MCF 10A (cell line): ENCODE measurements at regions not wholly inside any gene's neighbourhood (a gene's known extent, or its start where the extent isn't known, plus 50 kb on each side); places are given as distances from the start of the nearest gene placed in this dataset.

Experiments
- BruUV-seq: library from RNA; stranded (reverse); fragments of 400-500 nt; replicated peaks from 2 replicates; lab custom pipeline; 2021; lab: Mats Ljungman, UMichigan
- CTCF ChIA-PET: fragments of 300-600 bp; sonication (Branson Sonifier 250); formaldehyde crosslinking; extraction: SDS; loops from one replicate; lab custom pipeline; 2021; ENCODE audit warnings: antibody characterized with exemption, inconsistent platforms; lab: Yijun Ruan, JAX
- POLR2A ChIA-PET: fragments of 300-600, 350-650 bp; sonication (Branson Sonifier 250); formaldehyde crosslinking; extraction: SDS; loops from one replicate; lab custom pipeline; 2020; ENCODE audit warnings: antibody characterized with exemption, inconsistent platforms; lab: Yijun Ruan, JAX
- DNase-seq: peaks from one replicate; pipeline ENCODE4 v3.0.0-alpha.2; 2018; ENCODE audit not compliant: unreplicated experiment
- H3K27ac Mint-ChIP-seq: one replicate; pipeline ENCODE4 v1.8.0; 2022; ENCODE audit warnings: mild to moderate bottlenecking, low read depth, mixed read lengths; ENCODE audit not compliant: unreplicated experiment
- H3K27me3 Mint-ChIP-seq: one replicate; pipeline ENCODE4 v1.8.0; 2022; ENCODE audit warnings: mixed read lengths; ENCODE audit not compliant: insufficient read depth, unreplicated experiment
- H3K36me3 Mint-ChIP-seq: one replicate; pipeline ENCODE4 v1.8.0; 2022; ENCODE audit warnings: mild to moderate bottlenecking, moderate library complexity, mixed read lengths; ENCODE audit not compliant: insufficient read depth, unreplicated experiment
- H3K4me1 Mint-ChIP-seq: one replicate; pipeline ENCODE4 v1.8.0; 2022; ENCODE audit warnings: mixed read lengths; ENCODE audit not compliant: insufficient read depth, unreplicated experiment
- H3K4me3 Mint-ChIP-seq: one replicate; pipeline ENCODE4 v1.8.0; 2022; ENCODE audit warnings: mild to moderate bottlenecking, moderate library complexity, mixed read lengths; ENCODE audit not compliant: unreplicated experiment
- H3K9me3 Mint-ChIP-seq: one replicate; pipeline ENCODE4 v1.8.0; 2022; ENCODE audit warnings: mixed read lengths; ENCODE audit not compliant: unreplicated experiment
- intact Hi-C: fragments of 100-400 bp; cut with micrococcal nuclease; formaldehyde crosslinking; loops from 2 replicates; pipeline ENCODE4 v1.14.1; 2022
- TF ChIP-seq, protein P1 (sequence below): fragments of 200-600 bp; IDR thresholded peaks from one replicate; pipeline ENCODE4 v1.8.0; 2022; ENCODE audit warnings: antibody characterized with exemption, mild to moderate bottlenecking; ENCODE audit not compliant: unreplicated experiment

DNA sequence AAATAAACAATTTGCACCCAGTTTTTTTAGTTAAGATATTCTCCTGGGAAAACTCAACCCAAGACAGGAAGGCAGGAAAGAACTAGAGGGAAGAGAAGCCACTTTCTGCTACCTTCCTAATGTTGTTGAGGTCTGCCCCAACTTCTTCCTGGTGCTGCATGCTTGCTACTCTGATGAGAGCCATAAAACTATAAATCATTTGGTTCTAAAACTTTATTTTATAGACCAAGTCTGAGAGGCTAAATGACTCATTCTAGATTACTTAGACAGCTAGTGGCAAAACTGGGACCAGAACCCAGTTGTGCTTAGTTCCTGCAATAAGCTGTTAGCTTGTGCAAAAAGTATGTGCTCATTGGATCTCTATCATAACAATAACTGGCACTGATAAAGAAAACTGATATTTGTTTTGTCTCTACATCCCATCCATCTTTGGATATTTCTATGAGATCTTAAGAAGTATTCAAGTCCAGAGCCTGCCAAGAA lies 344.9 kb upstream of the SLC14A2 start:
- Mint-ChIP-seq H3K27me3 (peaks cover 26% of the 10 kb centered on the region), H3K36me3 (no peaks in the 10 kb centered on the region), H3K9me3 (peaks cover 7% of the 10 kb centered on the region), H3K4me1 (no peaks in the 10 kb centered on the region), H3K27ac (no peak overlapping the region), H3K4me3 (no peak overlapping the region)
- POLR2A ChIA-PET, result interaction anchor here (0.6 kb wide), 1 partner anchor 88 kb away, joined by 3 read pairs; no protein-coding TSS in a partner anchor
- DNase-seq, result no peak
- no TSS peak for BruUV-seq
- TF ChIP-seq, protein P1, sequence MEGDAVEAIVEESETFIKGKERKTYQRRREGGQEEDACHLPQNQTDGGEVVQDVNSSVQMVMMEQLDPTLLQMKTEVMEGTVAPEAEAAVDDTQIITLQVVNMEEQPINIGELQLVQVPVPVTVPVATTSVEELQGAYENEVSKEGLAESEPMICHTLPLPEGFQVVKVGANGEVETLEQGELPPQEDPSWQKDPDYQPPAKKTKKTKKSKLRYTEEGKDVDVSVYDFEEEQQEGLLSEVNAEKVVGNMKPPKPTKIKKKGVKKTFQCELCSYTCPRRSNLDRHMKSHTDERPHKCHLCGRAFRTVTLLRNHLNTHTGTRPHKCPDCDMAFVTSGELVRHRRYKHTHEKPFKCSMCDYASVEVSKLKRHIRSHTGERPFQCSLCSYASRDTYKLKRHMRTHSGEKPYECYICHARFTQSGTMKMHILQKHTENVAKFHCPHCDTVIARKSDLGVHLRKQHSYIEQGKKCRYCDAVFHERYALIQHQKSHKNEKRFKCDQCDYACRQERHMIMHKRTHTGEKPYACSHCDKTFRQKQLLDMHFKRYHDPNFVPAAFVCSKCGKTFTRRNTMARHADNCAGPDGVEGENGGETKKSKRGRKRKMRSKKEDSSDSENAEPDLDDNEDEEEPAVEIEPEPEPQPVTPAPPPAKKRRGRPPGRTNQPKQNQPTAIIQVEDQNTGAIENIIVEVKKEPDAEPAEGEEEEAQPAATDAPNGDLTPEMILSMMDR, result no peak
- intact Hi-C loops, result no loop called here
- CTCF ChIA-PET, result interaction anchor here (1.1 kb wide), 3 partner anchors 12 to 113 kb away, joined by 3 to 7 read pairs (median 3); no protein-coding TSS in a partner anchor

DNA sequence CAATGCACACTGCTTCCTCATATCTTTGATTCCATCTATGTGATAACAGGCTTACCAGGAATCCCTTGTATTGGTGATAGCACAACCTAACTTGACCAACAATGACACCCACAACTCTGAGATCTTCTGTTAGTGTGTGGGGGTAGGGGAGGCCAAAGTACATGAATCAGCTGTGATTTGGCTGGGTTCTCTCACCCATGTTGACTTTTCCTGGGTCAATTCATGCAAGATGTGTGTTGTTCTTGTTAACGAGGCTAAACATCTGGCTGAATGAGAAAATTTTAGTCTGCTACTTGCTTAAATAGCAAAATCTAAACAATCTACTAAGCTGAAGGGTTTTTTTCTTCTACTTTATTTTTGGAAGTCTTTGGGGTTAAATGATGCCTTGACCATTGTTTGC lies 341.2 kb upstream of the SLC14A2 start:
- H3K4me1 Mint-ChIP-seq, result no peaks in the 10 kb centered on the region
- peaks cover 7% of the 10 kb centered on the region for H3K9me3 Mint-ChIP-seq
- no peaks in the 10 kb centered on the region for H3K36me3 Mint-ChIP-seq
- no peak for DNase-seq
- peaks cover 16% of the 10 kb centered on the region for H3K27me3 Mint-ChIP-seq
- intact Hi-C loops, result loop anchor here (2.0 kb wide), 1 partner anchor 167 kb away; no protein-coding TSS in a partner anchor
- H3K27ac Mint-ChIP-seq, result no peak overlapping the region
- no TSS peak for BruUV-seq
- TF ChIP-seq, protein P1, result no peak
- CTCF ChIA-PET, result interaction anchor here (0.7 to 6.5 kb wide), 8 partner anchors 12 to 669 kb away, joined by 3 to 138 read pairs (median 4); no protein-coding TSS in a partner anchor
- H3K4me3 Mint-ChIP-seq, result no peak overlapping the region
- POLR2A ChIA-PET, result interaction anchor here (0.6 kb wide), 1 partner anchor 380 kb away, joined by 4 read pairs; no protein-coding TSS in a partner anchor

DNA sequence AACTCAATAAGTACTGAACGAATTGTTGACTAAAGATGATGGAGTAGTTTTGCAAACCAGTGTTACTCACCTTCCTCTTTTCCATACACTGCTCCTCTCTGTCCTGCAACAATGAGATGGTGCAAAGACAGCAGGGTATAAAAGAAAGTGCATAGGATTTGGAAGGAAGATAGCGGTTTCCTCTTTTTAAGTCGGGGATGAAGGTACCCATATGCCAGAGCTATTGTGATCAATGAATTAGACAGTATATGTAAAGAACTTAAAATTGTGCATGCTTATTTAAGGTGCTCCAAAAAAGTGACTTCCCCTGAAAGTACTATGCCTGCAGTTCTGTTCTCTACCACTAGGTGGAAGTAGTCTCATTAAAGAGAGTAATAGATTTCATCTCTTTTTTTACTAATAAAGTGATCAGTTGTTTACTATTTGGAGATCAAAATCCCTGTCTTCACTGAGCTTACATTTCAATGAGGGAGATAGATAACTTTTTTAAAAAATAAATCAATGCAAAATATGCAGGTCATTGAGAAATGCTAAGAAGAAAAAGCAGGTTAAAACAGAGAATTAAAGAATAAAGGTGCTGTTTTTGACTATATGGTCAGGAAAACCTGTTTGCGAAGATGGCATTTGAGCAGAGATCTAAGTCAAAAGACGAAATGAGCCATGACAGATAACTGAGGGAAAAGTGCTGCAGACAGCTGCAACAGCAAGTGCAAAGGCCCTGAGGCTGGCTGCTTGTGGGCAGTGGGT lies 339.7 kb upstream of the SLC14A2 start:
- DNase-seq, result peak; percentile 57
- Mint-ChIP-seq H3K4me3 (no peak overlapping the region), H3K36me3 (no peaks in the 10 kb centered on the region), H3K27ac (no peak overlapping the region), H3K4me1 (no peaks in the 10 kb centered on the region), H3K9me3 (peaks cover 7% of the 10 kb centered on the region), H3K27me3 (peaks cover under 1% of the 10 kb centered on the region)
- POLR2A ChIA-PET, result interaction anchor here (0.7 kb wide), 1 partner anchor 65 kb away, joined by 3 read pairs; no protein-coding TSS in a partner anchor
- CTCF ChIA-PET, result interaction anchor here (0.6 to 6.5 kb wide), 35 partner anchors 8 to 1916 kb away, joined by 3 to 138 read pairs (median 3); no protein-coding TSS in a partner anchor
- TF ChIP-seq, protein P1, result peak; percentile 73
- intact Hi-C loops, result loop anchor here (1.0 to 2.0 kb wide), 2 partner anchors 109 to 165 kb away; no protein-coding TSS in a partner anchor
- no TSS peak for BruUV-seq

DNA sequence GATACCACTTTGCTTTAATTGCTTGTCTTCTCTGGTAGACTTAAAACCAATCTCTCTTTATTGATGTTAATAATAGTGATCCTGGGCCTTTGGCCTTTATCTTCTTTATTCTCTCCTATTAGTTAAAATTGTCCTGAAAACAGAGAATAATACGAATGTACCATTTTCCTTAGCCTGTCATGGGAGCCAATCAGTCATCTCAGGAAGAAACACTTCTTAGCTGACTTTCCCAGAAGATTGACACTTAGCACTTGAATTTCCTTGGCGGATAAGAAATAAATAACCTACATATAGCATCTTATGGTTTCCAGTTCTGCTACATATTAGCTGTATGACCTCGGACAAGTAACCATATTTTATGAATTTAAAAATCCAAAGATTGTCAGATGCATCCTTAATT lies 338.4 kb upstream of the SLC14A2 start:
- Mint-ChIP-seq H3K4me1 (no peaks in the 10 kb centered on the region), H3K4me3 (no peak overlapping the region), H3K36me3 (no peaks in the 10 kb centered on the region), H3K27me3 (peaks cover 4% of the 10 kb centered on the region), H3K27ac (no peak overlapping the region), H3K9me3 (peaks cover 7% of the 10 kb centered on the region)
- ChIA-PET POLR2A (no interaction called here), CTCF (interaction anchor here (0.5 to 6.5 kb wide), 7 partner anchors 36 to 345 kb away, joined by 3 to 138 read pairs (median 6); no protein-coding TSS in a partner anchor)
- no peak for DNase-seq
- TF ChIP-seq, protein P1, result no peak
- BruUV-seq, result no TSS peak
- intact Hi-C loops, result no loop called here
